Uterus (tissue), 3 donors: ENCODE measurements at regions not wholly inside any gene's neighbourhood (a gene's known extent, or its start where the extent isn't known, plus 50 kb on each side); places are given as distances from the start of the nearest gene placed in this dataset.

Source experiments
- DNase-seq, 2 donors: peaks; one replicate each; pipeline ENCODE4 v3.0.0-alpha.2; 2019 to 2020
- H3K27ac ChIP-seq, 2 donors: fragments of 200-600 bp; sonication (generic); 1 replicate in 1 of 2; 2 replicates in 1 of 2; pipeline ENCODE4 v1.5.1; 2016 to 2018
- H3K27me3 ChIP-seq, 2 donors: fragments of 200-600 bp; sonication (generic); one replicate each; pipeline ENCODE4 v1.5.1; 2018 to 2019; ENCODE audit warnings: control low read depth in 1 of 2
- H3K36me3 ChIP-seq, 2 donors: fragments of 200-600 bp; sonication (generic); one replicate each; pipeline ENCODE4 v1.5.1; 2019; ENCODE audit warnings: control low read depth in 1 of 2
- H3K4me1 ChIP-seq, 2 donors: fragments of 200-600 bp; sonication (generic); one replicate each; pipeline ENCODE4 v1.5.1; 2018 to 2019; ENCODE audit warnings: control low read depth in 1 of 2
- H3K4me3 ChIP-seq, 2 donors: fragments of 200-600 bp; sonication (generic); 1 replicate in 1 of 2; 2 replicates in 1 of 2; pipeline ENCODE4 v1.5.1; 2018 to 2019; ENCODE audit warnings: mild to moderate bottlenecking in 1 of 2
- H3K9me3 ChIP-seq, 2 donors: fragments of 200-600 bp; sonication (generic); one replicate each; pipeline ENCODE4 v1.5.1; 2019; ENCODE audit warnings: control low read depth in 1 of 2
- CTCF ChIP-seq, 4 experiments: fragments of 200-600 bp in 2 of 4; fragments of 450-650 bp in 2 of 4; sonication (generic) in 2 of 4; IDR thresholded peaks; one replicate each; pipeline ENCODE4 v1.5.1; 2016 to 2019; ENCODE audit warnings: antibody characterized with exemption in 4 of 4, mild to moderate bottlenecking in 2 of 4, moderate library complexity in 1 of 4
- POLR2A ChIP-seq, 2 donors: fragments of 450-650 bp; IDR thresholded peaks; one replicate each; pipeline ENCODE4 v1.6.1; 2016; ENCODE audit warnings: antibody characterized with exemption in 2 of 2, mild to moderate bottlenecking in 1 of 2, moderate library complexity in 1 of 2
- intact Hi-C: fragments of 100-400 bp; cut with DNase I; formaldehyde crosslinking; loops from one replicate; pipeline ENCODE4 v1.15.1; 2023; ENCODE audit warnings: low total_unique reads
- donor health status: DM: yes; HTN: yes; CAD: no.

GRCh38 chr11:110034806-110035205 lies 58.4 kb upstream of the ZC3H12C start:
- H3K4me1 ChIP-seq, result no peaks in the 10 kb centered on the region
- intact Hi-C loops, result no loop called here
- no peaks in the 10 kb centered on the region for H3K36me3 ChIP-seq
- no peaks in the 10 kb centered on the region for H3K9me3 ChIP-seq
- no peaks in the 10 kb centered on the region for H3K27me3 ChIP-seq
- TF ChIP-seq CTCF (IDR thresholded peaks at IDR 0.05), result no peak
- no peak for TF ChIP-seq POLR2A (IDR thresholded peaks at IDR 0.05)
- no peak for DNase-seq
- H3K4me3 ChIP-seq, result no peak overlapping the region
- no peak overlapping the region for H3K27ac ChIP-seq

GRCh38 chr11:110035357-110035756 lies 57.8 kb upstream of the ZC3H12C start:
- Histone ChIP-seq H3K27me3 (no peaks in the 10 kb centered on the region), H3K9me3 (no peaks in the 10 kb centered on the region), H3K4me1 (no peaks in the 10 kb centered on the region), H3K27ac (no peak overlapping the region), H3K4me3 (no peak overlapping the region), H3K36me3 (no peaks in the 10 kb centered on the region)
- intact Hi-C loops, result no loop called here
- DNase-seq, result no peak
- TF ChIP-seq CTCF (IDR thresholded peaks at IDR 0.05), result no peak
- no peak for TF ChIP-seq POLR2A (IDR thresholded peaks at IDR 0.05)

- no peak for DNase-seq
- Histone ChIP-seq H3K4me3 (no peak overlapping the region), H3K9me3 (no peaks in the 10 kb centered on the region), H3K4me1 (no peaks in the 10 kb centered on the region), H3K27me3 (no peaks in the 10 kb centered on the region), H3K27ac (no peak overlapping the region), H3K36me3 (no peaks in the 10 kb centered on the region)
- TF ChIP-seq POLR2A (IDR thresholded peaks at IDR 0.05) (no peak), CTCF (IDR thresholded peaks at IDR 0.05) (no peak)
- intact Hi-C loops, result no loop called here
Observed at GRCh38 chr11:110038201-110038600, 55.0 kb upstream of the ZC3H12C start.
